Activated naive CD4-positive, alpha-beta T cell treated with anti-CD3 and anti-CD28 coated beads, Interleukin-2, amount 50 U/mL, for 72 hours (primary cell): ENCODE measurements at regions not wholly inside any gene's neighbourhood (a gene's known extent, or its start where the extent isn't known, plus 50 kb on each side); places are given as distances from the start of the nearest gene placed in this dataset.

Experiments used
- ATAC-seq, 2 donors: fragments of 150-1000 bp; cut with Tn5 transposase; 2 replicates each; pipeline ENCODE4 v1.10.0; 2021; ENCODE audit warnings: mild to moderate bottlenecking in 2 of 2, moderate library complexity in 2 of 2
- DNase-seq, 2 donors: peaks; one replicate each; pipeline ENCODE4 v3.0.0; 2021 to 2022; ENCODE audit warnings: low spot score in 2 of 2
- H3K27ac Mint-ChIP-seq, 2 donors: one replicate each; pipeline ENCODE4 v1.8.0; 2022; ENCODE audit warnings: mild to moderate bottlenecking in 2 of 2, mixed read lengths in 2 of 2
- H3K36me3 Mint-ChIP-seq, 2 donors: one replicate each; pipeline ENCODE4 v1.8.0; 2022; ENCODE audit warnings: mixed read lengths in 2 of 2
- H3K9me3 Mint-ChIP-seq, 2 donors: one replicate each; pipeline ENCODE4 v1.8.0; 2022; ENCODE audit warnings: mixed read lengths in 2 of 2

- Mint-ChIP-seq H3K9me3 (peaks cover 5 to 7% of the 10 kb centered on the region in 2 donors), H3K36me3 (peaks cover 0 to 5% of the 10 kb centered on the region in 2 donors), H3K27ac (no peak overlapping the region)
- no peak for DNase-seq
- no peak for ATAC-seq
Measured at GRCh38 chr12:126108247-126108646, 1043.0 kb downstream of the AACS start.

DNA sequence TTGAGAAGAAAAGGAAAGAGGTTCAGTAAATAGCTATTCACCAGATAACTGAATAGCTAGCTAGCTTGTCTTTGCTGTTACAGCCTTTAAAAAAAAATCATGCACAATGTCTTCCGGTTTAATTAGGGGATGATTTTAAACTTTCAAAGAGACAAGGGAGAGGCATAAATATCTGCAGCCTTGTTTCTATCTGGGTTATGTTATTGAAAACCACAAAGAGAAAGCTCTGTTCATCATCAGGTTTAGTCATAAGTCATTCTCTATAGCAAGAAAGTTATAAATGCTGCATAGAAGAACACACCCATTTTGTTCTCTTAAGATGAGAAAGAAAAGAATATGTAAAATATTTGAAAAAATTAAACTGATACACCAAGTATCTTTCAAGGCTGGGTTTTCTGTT, 1046.9 kb downstream of the AACS start:
- peaks cover 5 to 11% of the 10 kb centered on the region in 2 donors for H3K9me3 Mint-ChIP-seq
- H3K27ac Mint-ChIP-seq: no peak overlapping the region
- ATAC-seq (no peak), DNase-seq (no peak)
- peaks cover 0 to 5% of the 10 kb centered on the region in 2 donors for H3K36me3 Mint-ChIP-seq

GRCh38 chr12:126112849-126113248, 1047.6 kb downstream of the AACS start:
- Mint-ChIP-seq H3K27ac (no peak overlapping the region), H3K36me3 (no peaks in the 10 kb centered on the region), H3K9me3 (peaks cover 0 to 7% of the 10 kb centered on the region in 2 donors)
- ATAC-seq (no peak), DNase-seq (no peak)

DNA sequence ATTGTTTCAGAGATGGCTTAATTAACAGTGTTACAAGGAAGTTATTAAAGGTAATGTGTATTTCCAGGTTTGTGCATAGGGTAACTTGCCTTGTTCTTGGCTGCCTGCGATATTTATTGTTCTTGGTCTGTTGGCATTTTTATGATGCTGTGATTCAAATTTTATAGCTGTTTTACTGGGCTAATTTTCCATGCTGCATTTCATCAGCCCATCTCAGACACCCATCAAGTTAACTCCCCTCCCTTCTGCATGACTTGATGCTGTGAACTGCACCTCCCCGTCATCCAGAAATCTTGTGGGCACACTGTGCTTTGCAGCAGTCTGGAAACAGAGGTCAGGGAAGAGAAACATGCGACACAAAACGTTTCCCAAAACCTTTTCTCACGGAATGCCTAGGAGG, 1049.2 kb downstream of the AACS start:
- peaks cover 0 to 4% of the 10 kb centered on the region in 2 donors for H3K9me3 Mint-ChIP-seq
- H3K27ac Mint-ChIP-seq: no peak overlapping the region
- no peak for ATAC-seq
- DNase-seq: no peak
- no peaks in the 10 kb centered on the region for H3K36me3 Mint-ChIP-seq

DNA sequence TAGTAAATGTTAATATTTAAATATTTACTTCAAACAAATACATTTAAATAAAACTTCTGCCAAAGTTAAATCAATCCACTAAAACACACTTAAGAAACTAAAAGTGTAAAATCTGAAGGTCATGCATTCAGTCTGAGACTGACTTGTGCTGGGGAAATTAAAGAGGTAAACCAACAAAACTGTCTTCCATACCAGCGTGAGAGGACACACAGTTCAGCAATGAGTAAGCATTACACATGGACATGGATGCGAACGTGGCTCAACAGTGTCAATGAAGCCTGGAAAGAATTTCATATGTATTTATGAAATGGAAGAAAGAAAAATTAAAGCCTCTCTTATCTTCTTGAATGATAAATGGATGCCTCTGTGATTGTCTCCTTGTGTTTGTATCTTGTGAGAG, 1052.3 kb downstream of the AACS start:
- Mint-ChIP-seq H3K9me3 (peaks cover 1 to 4% of the 10 kb centered on the region in 2 donors), H3K36me3 (no peaks in the 10 kb centered on the region), H3K27ac (no peak overlapping the region)
- no peak for ATAC-seq
- no peak for DNase-seq

DNA sequence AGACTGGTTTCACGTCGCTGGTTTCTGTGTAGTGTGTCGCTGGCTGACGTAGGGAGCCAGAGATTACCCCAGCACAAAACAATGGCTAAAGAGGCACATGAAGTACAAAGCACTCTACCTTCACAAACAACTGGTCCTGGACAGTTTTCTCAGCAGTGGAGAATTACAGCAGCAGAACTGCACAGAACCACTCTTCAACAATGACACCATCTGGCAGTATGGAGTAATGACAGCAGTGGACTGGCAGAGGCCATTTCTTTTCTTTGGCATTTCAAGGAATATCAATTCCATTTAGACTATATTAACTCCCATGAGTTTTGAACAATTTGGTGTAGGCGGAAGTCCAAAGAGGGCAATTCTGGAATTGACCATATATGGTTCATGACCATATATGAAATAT, 1074.1 kb downstream of the AACS start:
- H3K36me3 Mint-ChIP-seq: peaks cover 23 to 38% of the 10 kb centered on the region in 2 donors
- DNase-seq: no peak
- ATAC-seq: no peak
- peaks cover 36 to 46% of the 10 kb centered on the region in 2 donors for H3K9me3 Mint-ChIP-seq
- H3K27ac Mint-ChIP-seq: no peak overlapping the region

GRCh38 chr12:126144603-126145002, 1079.4 kb downstream of the AACS start:
- peaks cover 4 to 19% of the 10 kb centered on the region in 2 donors for H3K9me3 Mint-ChIP-seq
- peaks cover 2 to 5% of the 10 kb centered on the region in 2 donors for H3K36me3 Mint-ChIP-seq
- no peak overlapping the region for H3K27ac Mint-ChIP-seq
- DNase-seq (no peak), ATAC-seq (no peak)

DNA sequence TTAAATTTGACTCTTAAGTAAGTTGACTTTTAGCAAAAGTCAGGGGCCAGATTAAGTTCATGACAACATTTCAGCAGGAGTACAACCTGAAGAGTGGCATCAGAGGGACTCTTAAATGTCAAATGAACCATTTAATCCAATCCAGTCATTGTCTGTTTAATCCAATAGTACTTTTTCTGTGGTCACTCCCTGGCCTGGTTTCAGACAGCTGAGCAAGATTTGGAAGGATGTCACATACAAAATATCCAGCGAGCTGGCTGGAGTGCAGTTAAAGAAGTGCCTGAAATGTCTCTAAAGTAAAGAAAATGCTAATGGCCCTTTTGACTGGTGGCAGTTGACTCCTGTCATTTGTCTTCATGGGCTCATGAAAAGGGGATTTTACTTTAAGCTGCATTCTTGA, 1082.1 kb downstream of the AACS start:
- no peak for ATAC-seq
- no peak overlapping the region for H3K27ac Mint-ChIP-seq
- no peak for DNase-seq
- H3K9me3 Mint-ChIP-seq: peaks cover 4 to 19% of the 10 kb centered on the region in 2 donors
- no peaks in the 10 kb centered on the region for H3K36me3 Mint-ChIP-seq

GRCh38 chr12:126156806-126157574, 1091.8 kb downstream of the AACS start:
- no peak overlapping the region for H3K27ac Mint-ChIP-seq
- ATAC-seq (no peak), DNase-seq (no peak)
- no peaks in the 10 kb centered on the region for H3K36me3 Mint-ChIP-seq
- no peaks in the 10 kb centered on the region for H3K9me3 Mint-ChIP-seq

GRCh38 chr12:126157575-126157966, 1092.3 kb downstream of the AACS start:
- no peaks in the 10 kb centered on the region for H3K9me3 Mint-ChIP-seq
- no peak for ATAC-seq
- H3K27ac Mint-ChIP-seq: no peak overlapping the region
- no peaks in the 10 kb centered on the region for H3K36me3 Mint-ChIP-seq
- no peak for DNase-seq

GRCh38 chr12:126159139-126159538, 1093.9 kb downstream of the AACS start:
- ATAC-seq (no peak), DNase-seq (no peak)
- Mint-ChIP-seq H3K27ac (no peak overlapping the region), H3K36me3 (peaks cover 0 to 3% of the 10 kb centered on the region in 2 donors), H3K9me3 (no peaks in the 10 kb centered on the region)

DNA sequence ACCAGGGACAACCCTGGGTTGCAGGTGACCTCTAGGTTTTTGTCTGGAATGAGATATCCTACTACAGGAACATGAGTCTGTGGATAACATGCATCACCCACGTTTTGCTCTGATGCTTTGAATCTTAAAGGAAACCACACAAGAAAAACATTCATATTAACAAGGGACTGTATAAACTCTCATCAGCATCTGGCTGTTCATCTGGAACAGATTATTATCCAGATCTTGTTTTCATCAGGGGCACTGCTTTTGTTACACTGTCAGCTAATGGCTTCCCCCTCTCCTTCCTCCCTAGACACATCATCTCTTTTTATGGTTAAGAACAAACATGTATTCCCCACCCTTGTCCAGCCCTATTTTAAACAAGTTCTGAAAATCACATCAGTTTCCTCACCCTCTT, 1095.7 kb downstream of the AACS start:
- H3K36me3 Mint-ChIP-seq: peaks cover 0 to 4% of the 10 kb centered on the region in 2 donors
- DNase-seq: no peak
- H3K9me3 Mint-ChIP-seq: peaks cover 0 to 4% of the 10 kb centered on the region in 2 donors
- no peak for ATAC-seq
- no peak overlapping the region for H3K27ac Mint-ChIP-seq

GRCh38 chr12:126163984-126164383, 1098.7 kb downstream of the AACS start:
- Mint-ChIP-seq H3K9me3 (peaks cover 4 to 6% of the 10 kb centered on the region in 2 donors), H3K36me3 (peaks cover 0 to 4% of the 10 kb centered on the region in 2 donors), H3K27ac (no peak overlapping the region)
- DNase-seq (no peak), ATAC-seq (no peak)

- H3K27ac Mint-ChIP-seq: no peak overlapping the region
- ATAC-seq (no peak), DNase-seq (no peak)
- no peaks in the 10 kb centered on the region for H3K36me3 Mint-ChIP-seq
- peaks cover 3 to 15% of the 10 kb centered on the region in 2 donors for H3K9me3 Mint-ChIP-seq
Measured at GRCh38 chr12:126171937-126172559, 1106.8 kb downstream of the AACS start.

GRCh38 chr12:126182619-126183236, 1117.5 kb downstream of the AACS start:
- H3K27ac Mint-ChIP-seq: no peak overlapping the region
- no peak for ATAC-seq

GRCh38 chr12:126185025-126185424, 1119.8 kb downstream of the AACS start:
- Mint-ChIP-seq H3K36me3 (peaks cover 7 to 13% of the 10 kb centered on the region in 2 donors), H3K9me3 (peaks cover 6 to 18% of the 10 kb centered on the region in 2 donors), H3K27ac (no peak overlapping the region)
- DNase-seq: no peak
- no peak for ATAC-seq

More at GRCh38 chr12:126182619-126183236, 1117.5 kb downstream of the AACS start:
- peaks cover 10 to 16% of the 10 kb centered on the region in 2 donors for H3K36me3 Mint-ChIP-seq
- peaks cover 8 to 20% of the 10 kb centered on the region in 2 donors for H3K9me3 Mint-ChIP-seq
- DNase-seq: no peak

- no peak overlapping the region for H3K27ac Mint-ChIP-seq
- peaks cover 0 to 5% of the 10 kb centered on the region in 2 donors for H3K36me3 Mint-ChIP-seq
- DNase-seq: no peak
- H3K9me3 Mint-ChIP-seq: peaks cover 0 to 4% of the 10 kb centered on the region in 2 donors
- no peak for ATAC-seq
Measured at GRCh38 chr12:126189856-126190255, 1124.6 kb downstream of the AACS start.
